A673 (cell line): ENCODE measurements at regions not wholly inside any gene's neighbourhood (a gene's known extent, or its start where the extent isn't known, plus 50 kb on each side); places are given as distances from the start of the nearest gene placed in this dataset.

Experiments
- CTCF ChIP-seq: fragments of 300-800, 200-600 bp; sonication (generic); conservative IDR thresholded peaks from 2 replicates; pipeline ENCODE4 v1.5.1; 2017; ENCODE audit warnings: low read depth, mild to moderate bottlenecking, antibody characterized with exemption, low read length, moderate library complexity, mixed read lengths
- EZH2 ChIP-seq: fragments of 200-600 bp; sonication (generic); IDR thresholded peaks from 2 replicates; pipeline ENCODE4 v1.6.1; 2017; ENCODE audit warnings: borderline replicate concordance, low read depth, mild to moderate bottlenecking, mixed read lengths, antibody characterized with exemption, low read length; ENCODE audit not compliant: poor library complexity, severe bottlenecking

GRCh38 chr5:4855036-4855435 is 285.1 kb upstream of the ADAMTS16 start:
- TF ChIP-seq CTCF (no peak), EZH2 (no peak)
